Neural cell (in vitro differentiated cells): ENCODE measurements at regions not wholly inside any gene's neighbourhood (a gene's known extent, or its start where the extent isn't known, plus 50 kb on each side); places are given as distances from the start of the nearest gene placed in this dataset.

ENCODE experiments used
- H2AFZ ChIP-seq: fragments of 200-600, 300-800 bp; sonication (generic), shearing (Covaris generic); 2 replicates; pipeline ENCODE4 v1.6.0; 2014; ENCODE audit warnings: low read depth, mild to moderate bottlenecking, antibody characterized with exemption, low read length, moderate library complexity
- H3F3A ChIP-seq: fragments of 200-600 bp; shearing (Covaris generic); 2 replicates; pipeline ENCODE4 v1.6.1; 2016; ENCODE audit warnings: mild to moderate bottlenecking, moderate library complexity, mixed read lengths, antibody characterized with exemption, low read length; ENCODE audit not compliant: insufficient read depth, poor library complexity, severe bottlenecking
- H3K27ac ChIP-seq: fragments of 200-600, 300-800 bp; sonication (generic), shearing (Covaris generic); 2 replicates; pipeline ENCODE4 v1.5.1; 2014; ENCODE audit warnings: mild to moderate bottlenecking, low read length, moderate library complexity
- H3K27me3 ChIP-seq: fragments of 300-800, 200-600 bp; sonication (generic), shearing (Covaris generic); 2 replicates; pipeline ENCODE4 v1.6.0; 2014; ENCODE audit warnings: mild to moderate bottlenecking, low read depth, low read length, moderate library complexity; ENCODE audit not compliant: insufficient read depth
- H3K36me3 ChIP-seq: fragments of 300-800, 200-600 bp; sonication (generic), shearing (Covaris generic); 2 replicates; pipeline ENCODE4 v1.5.1; 2014; ENCODE audit warnings: mild to moderate bottlenecking, antibody characterized with exemption, low read length, moderate library complexity; ENCODE audit not compliant: insufficient read depth
- H3K4me2 ChIP-seq: fragments of 300-800, 200-600 bp; sonication (generic), shearing (Covaris generic); 2 replicates; pipeline ENCODE4 v1.6.0; 2014; ENCODE audit warnings: mild to moderate bottlenecking, low read length
- H3K4me3 ChIP-seq: fragments of 300-800, 200-600 bp; sonication (generic), shearing (Covaris generic); 2 replicates; pipeline ENCODE4 v1.5.1; 2014; ENCODE audit warnings: mild to moderate bottlenecking, low read length, moderate library complexity
- H3K79me2 ChIP-seq: fragments of 200-600 bp; shearing (Covaris generic); replicated peaks from 2 replicates; pipeline ENCODE4 v1.6.0; 2014; ENCODE audit warnings: mild to moderate bottlenecking, low read length, moderate library complexity; ENCODE audit not compliant: insufficient read depth
- H3K9ac ChIP-seq: fragments of 300-800, 200-600 bp; sonication (generic), shearing (Covaris generic); 2 replicates; pipeline ENCODE4 v1.6.1; 2016; ENCODE audit warnings: mild to moderate bottlenecking, low read length, mixed read lengths
- H3K9me2 ChIP-seq: fragments of 200-600 bp; shearing (Covaris generic); 2 replicates; pipeline ENCODE4 v1.6.1; 2016; ENCODE audit warnings: mild to moderate bottlenecking, low read length, mixed read lengths; ENCODE audit not compliant: insufficient read depth
- H3K9me3 ChIP-seq: fragments of 200-600, 300-800 bp; sonication (generic), shearing (Covaris generic); 2 replicates; pipeline ENCODE4 v1.6.1; 2016; ENCODE audit warnings: mild to moderate bottlenecking, mixed run types, low read length, moderate library complexity, mixed read lengths
- H4K20me1 ChIP-seq: fragments of 200-600 bp; shearing (Covaris generic); 2 replicates; pipeline ENCODE4 v1.6.1; 2016; ENCODE audit warnings: mild to moderate bottlenecking, mixed run types; ENCODE audit not compliant: insufficient read depth
- EP300 ChIP-seq: fragments of 450-650 bp; conservative IDR thresholded peaks from 2 replicates; pipeline ENCODE4 v1.6.1; 2014; ENCODE audit warnings: antibody characterized with exemption, mild to moderate bottlenecking, moderate library complexity; ENCODE audit not compliant: poor library complexity, severe bottlenecking
- EZH2 ChIP-seq: fragments of 200-600, 300-800 bp; shearing (Covaris generic), sonication (generic); IDR thresholded peaks from 2 replicates; pipeline ENCODE4 v1.6.1; 2014; ENCODE audit warnings: antibody characterized with exemption, low read length, borderline replicate concordance, mild to moderate bottlenecking; ENCODE audit not compliant: insufficient read depth, poor library complexity, severe bottlenecking
- MXI1 ChIP-seq: fragments of 450-650 bp; conservative IDR thresholded peaks from 2 replicates; pipeline ENCODE4 v1.6.1; 2014; ENCODE audit warnings: antibody characterized with exemption, mild to moderate bottlenecking; ENCODE audit not compliant: poor library complexity, severe bottlenecking
- POLR2AphosphoS5 ChIP-seq: IDR thresholded peaks from 2 replicates; pipeline ENCODE4 v1.6.1; 2012
- RAD21 ChIP-seq: fragments of 450-650 bp; conservative IDR thresholded peaks from 2 replicates; pipeline ENCODE4 v1.6.1; 2014; ENCODE audit warnings: antibody characterized with exemption, mild to moderate bottlenecking, moderate library complexity
- REST ChIP-seq: IDR thresholded peaks from 2 replicates; pipeline ENCODE4 v1.6.1; 2012; ENCODE audit warnings: borderline replicate concordance
- SMC3 ChIP-seq: fragments of 450-650 bp; conservative IDR thresholded peaks from 2 replicates; pipeline ENCODE4 v1.6.1; 2014; ENCODE audit warnings: antibody characterized with exemption, mild to moderate bottlenecking, moderate library complexity; ENCODE audit not compliant: poor library complexity
- TAF1 ChIP-seq: IDR thresholded peaks from 2 replicates; pipeline ENCODE4 v1.6.1; 2012; ENCODE audit warnings: low read depth
- TF ChIP-seq, protein P1 (sequence below): fragments of 450-650 bp; IDR thresholded peaks from 2 replicates; pipeline ENCODE4 v1.5.1; 2014; ENCODE audit warnings: antibody characterized with exemption, mild to moderate bottlenecking, moderate library complexity; ENCODE audit not compliant: poor library complexity, severe bottlenecking

DNA sequence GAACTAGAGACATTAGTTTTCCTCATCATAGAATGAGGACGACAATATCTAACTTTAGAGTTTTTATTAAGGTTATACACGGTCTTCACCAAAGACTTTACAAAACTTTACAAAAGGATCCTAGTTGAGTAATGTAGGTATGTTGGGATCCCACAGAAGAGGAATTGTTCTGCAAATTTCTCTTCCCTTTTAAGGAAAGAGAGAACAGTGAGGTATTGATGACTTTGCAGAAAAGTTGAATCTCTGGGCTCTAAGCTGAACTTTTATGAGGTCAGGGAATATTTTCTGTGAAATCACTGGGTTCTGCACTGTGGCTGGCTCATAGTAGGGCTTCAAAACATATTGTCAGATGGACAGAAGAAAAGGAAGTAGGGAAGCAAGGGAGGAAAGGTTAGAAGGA lies 89.8 kb upstream of the PIRT start:
- no peak overlapping the region for H3K4me2 ChIP-seq
- H3K4me3 ChIP-seq = no peak overlapping the region
- H3K27me3 ChIP-seq = no peaks in the 10 kb centered on the region
- no peak overlapping the region for H3K9ac ChIP-seq
- no peaks in the 10 kb centered on the region for H3F3A ChIP-seq
- no peaks in the 10 kb centered on the region for H3K36me3 ChIP-seq
- H3K9me2 ChIP-seq = no peaks in the 10 kb centered on the region
- H3K79me2 ChIP-seq = no peaks in the 10 kb centered on the region
- no peak overlapping the region for H3K27ac ChIP-seq
- TF ChIP-seq EZH2 (no peak), MXI1 (no peak)
- TF ChIP-seq, protein P1, sequence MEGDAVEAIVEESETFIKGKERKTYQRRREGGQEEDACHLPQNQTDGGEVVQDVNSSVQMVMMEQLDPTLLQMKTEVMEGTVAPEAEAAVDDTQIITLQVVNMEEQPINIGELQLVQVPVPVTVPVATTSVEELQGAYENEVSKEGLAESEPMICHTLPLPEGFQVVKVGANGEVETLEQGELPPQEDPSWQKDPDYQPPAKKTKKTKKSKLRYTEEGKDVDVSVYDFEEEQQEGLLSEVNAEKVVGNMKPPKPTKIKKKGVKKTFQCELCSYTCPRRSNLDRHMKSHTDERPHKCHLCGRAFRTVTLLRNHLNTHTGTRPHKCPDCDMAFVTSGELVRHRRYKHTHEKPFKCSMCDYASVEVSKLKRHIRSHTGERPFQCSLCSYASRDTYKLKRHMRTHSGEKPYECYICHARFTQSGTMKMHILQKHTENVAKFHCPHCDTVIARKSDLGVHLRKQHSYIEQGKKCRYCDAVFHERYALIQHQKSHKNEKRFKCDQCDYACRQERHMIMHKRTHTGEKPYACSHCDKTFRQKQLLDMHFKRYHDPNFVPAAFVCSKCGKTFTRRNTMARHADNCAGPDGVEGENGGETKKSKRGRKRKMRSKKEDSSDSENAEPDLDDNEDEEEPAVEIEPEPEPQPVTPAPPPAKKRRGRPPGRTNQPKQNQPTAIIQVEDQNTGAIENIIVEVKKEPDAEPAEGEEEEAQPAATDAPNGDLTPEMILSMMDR = no peak
- no peaks in the 10 kb centered on the region for H4K20me1 ChIP-seq
- no peak overlapping the region for H2AFZ ChIP-seq
- H3K9me3 ChIP-seq = no peaks in the 10 kb centered on the region

- H3K9me3 ChIP-seq = no peaks in the 10 kb centered on the region
- H3K27ac ChIP-seq = no peak overlapping the region
- H3K4me2 ChIP-seq = no peak overlapping the region
- no peaks in the 10 kb centered on the region for H3K36me3 ChIP-seq
- H3K9me2 ChIP-seq = no peaks in the 10 kb centered on the region
- H4K20me1 ChIP-seq = no peaks in the 10 kb centered on the region
- no peak overlapping the region for H3K4me3 ChIP-seq
- no peaks in the 10 kb centered on the region for H3K27me3 ChIP-seq
- no peak overlapping the region for H2AFZ ChIP-seq
- H3K79me2 ChIP-seq = no peaks in the 10 kb centered on the region
- no peaks in the 10 kb centered on the region for H3F3A ChIP-seq
- TF ChIP-seq MXI1 (no peak), TAF1 (no peak), POLR2AphosphoS5 (no peak), SMC3 (no peak), RAD21 (no peak), EZH2 (no peak), REST (no peak), EP300 (no peak)
- TF ChIP-seq, protein P1 = no peak
- no peak overlapping the region for H3K9ac ChIP-seq
Observed at GRCh38 chr17:10920558-10921108, 82.7 kb upstream of the PIRT start.
